Ectodermal cell (in vitro differentiated cells): ENCODE measurements at regions not wholly inside any gene's neighbourhood (a gene's known extent, or its start where the extent isn't known, plus 50 kb on each side); places are given as distances from the start of the nearest gene placed in this dataset.
"Not testable (repeated sequence)": the region's sequence is repeated elsewhere in the genome, so short reads cannot be mapped to it uniquely, and the experiment has no call there.

Source experiments
- H3K27ac ChIP-seq: 2 replicates; pipeline ENCODE4 v1.7.0; 2013; ENCODE audit warnings: mild to moderate bottlenecking, low read depth, low read length; ENCODE audit not compliant: insufficient read depth, poor library complexity, severe bottlenecking
- H3K27me3 ChIP-seq: 2 replicates; pipeline ENCODE4 v1.7.0; 2013; ENCODE audit warnings: mild to moderate bottlenecking, low read length; ENCODE audit not compliant: insufficient read depth, control insufficient read depth, poor library complexity, severe bottlenecking
- H3K36me3 ChIP-seq: one replicate; pipeline ENCODE4 v1.7.0; 2013; ENCODE audit warnings: low read length; ENCODE audit not compliant: control insufficient read depth, insufficient read depth
- H3K4me1 ChIP-seq: one replicate; pipeline ENCODE4 v1.7.0; 2013; ENCODE audit warnings: low read length; ENCODE audit not compliant: control insufficient read depth, insufficient read depth
- H3K4me3 ChIP-seq: 2 replicates; pipeline ENCODE4 v1.7.0; 2013; ENCODE audit warnings: low read depth, low read length, control low read depth; ENCODE audit not compliant: insufficient read depth
- H3K9me3 ChIP-seq: 2 replicates; pipeline ENCODE4 v1.7.0; 2013; ENCODE audit warnings: mild to moderate bottlenecking, low read length, moderate library complexity; ENCODE audit not compliant: control insufficient read depth
- WGBS, 2 experiments: methylation state at CpG; one replicate each; pipeline ENCODE4 v1.1.7; 2013; ENCODE audit warnings: missing lambda C conversion rate in 2 of 2; 5-methylcytosine and 5-hydroxymethylcytosine counted together

DNA sequence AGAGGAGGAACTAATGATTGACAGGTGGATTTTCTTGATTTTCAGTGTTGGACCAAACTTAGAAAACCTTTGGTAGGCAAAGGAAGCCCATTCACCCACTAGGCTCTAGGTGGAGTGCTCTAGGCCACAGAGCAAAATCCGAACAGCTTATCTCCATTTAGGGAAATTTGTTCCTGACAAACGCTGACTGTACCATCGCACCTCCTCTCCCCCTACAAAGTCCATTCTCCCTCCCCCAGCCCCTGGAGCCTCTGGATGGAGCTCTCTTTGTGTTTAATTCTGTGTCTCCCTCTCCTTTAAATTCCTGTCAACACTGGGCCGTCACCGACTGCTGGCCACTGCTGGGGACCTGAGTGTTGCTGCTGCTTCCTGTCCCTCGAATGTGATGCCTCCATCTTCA, 350.1 kb upstream of the IRX2 start:
- H3K27me3 ChIP-seq: no peaks in the 10 kb centered on the region
- 8 to 13% methylated on average over 6 of the region's 6 CpGs for WGBS, 2 experiments
- H3K4me3 ChIP-seq: no peak overlapping the region
- H3K27ac ChIP-seq: no peak overlapping the region
- no peaks in the 10 kb centered on the region for H3K36me3 ChIP-seq
- peaks cover 56% of the 10 kb centered on the region for H3K4me1 ChIP-seq
- H3K9me3 ChIP-seq: no peaks in the 10 kb centered on the region

DNA sequence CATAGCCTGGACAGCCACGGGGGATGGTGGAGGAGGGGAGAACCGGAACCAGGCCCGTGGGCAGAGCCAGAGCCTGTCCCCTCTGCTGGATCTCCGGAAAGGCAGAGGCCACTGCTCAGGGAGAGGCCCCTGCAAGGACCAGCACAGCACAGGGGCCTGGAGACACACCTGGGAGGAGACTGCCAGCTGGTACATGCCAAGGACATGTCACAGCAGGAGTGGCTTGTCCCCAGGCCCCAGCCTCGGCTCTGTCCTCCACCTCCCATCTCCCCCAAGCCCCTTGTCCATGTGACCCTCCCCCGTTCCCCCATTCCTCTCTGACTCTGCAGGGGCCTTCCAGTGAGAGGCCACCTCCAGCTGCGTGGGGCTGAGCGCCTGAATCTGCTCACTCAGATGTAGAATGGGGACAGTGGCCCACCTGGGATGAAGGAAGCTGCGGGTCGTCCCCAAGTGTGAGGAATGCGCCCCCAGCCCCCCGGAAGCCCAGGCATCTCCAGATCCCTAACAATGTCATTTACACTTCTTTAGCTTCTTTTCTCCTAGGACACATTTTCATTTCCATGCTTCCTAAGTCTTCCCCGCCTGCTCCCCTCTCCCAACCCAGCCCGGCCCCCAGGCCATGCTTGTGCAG, 349.6 kb upstream of the IRX2 start:
- 11 to 15% methylated on average over 14 of the region's 14 CpGs for WGBS, 2 experiments
- H3K27me3 ChIP-seq: no peaks in the 10 kb centered on the region

DNA sequence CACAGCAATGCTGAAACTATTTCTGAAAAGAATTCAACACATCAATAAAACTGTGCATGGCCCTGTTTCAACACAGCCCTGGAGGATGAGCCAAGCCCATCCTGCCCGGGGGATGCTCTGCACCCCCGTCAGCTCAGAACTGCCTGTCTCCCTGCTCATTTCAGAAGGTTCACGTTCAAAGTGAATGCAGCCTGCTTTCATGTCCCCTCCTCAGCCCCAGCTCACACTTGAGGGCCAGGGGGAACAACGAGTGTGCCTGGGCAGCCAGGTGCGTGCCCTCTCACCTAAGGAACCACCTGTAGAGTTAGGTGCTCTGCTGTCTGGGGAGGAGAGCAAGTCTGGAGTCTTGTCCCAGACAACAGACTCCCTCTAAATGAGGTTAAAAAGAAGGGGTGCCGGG, 348.5 kb upstream of the IRX2 start:
- Histone ChIP-seq H3K4me3 (no peak overlapping the region), H3K9me3 (no peaks in the 10 kb centered on the region), H3K27ac (no peak overlapping the region), H3K4me1 (peaks cover 42% of the 10 kb centered on the region), H3K36me3 (no peaks in the 10 kb centered on the region), H3K27me3 (no peaks in the 10 kb centered on the region)
- WGBS, 2 experiments: 90 to 94% methylated on average over 6 of the region's 6 CpGs

More for the DNA sequence above, 349.6 kb upstream of the IRX2 start:
- H3K9me3 ChIP-seq: no peaks in the 10 kb centered on the region
- H3K4me1 ChIP-seq: peaks cover 53% of the 10 kb centered on the region
- H3K27ac ChIP-seq: no peak overlapping the region
- H3K4me3 ChIP-seq: no peak overlapping the region
- no peaks in the 10 kb centered on the region for H3K36me3 ChIP-seq

DNA sequence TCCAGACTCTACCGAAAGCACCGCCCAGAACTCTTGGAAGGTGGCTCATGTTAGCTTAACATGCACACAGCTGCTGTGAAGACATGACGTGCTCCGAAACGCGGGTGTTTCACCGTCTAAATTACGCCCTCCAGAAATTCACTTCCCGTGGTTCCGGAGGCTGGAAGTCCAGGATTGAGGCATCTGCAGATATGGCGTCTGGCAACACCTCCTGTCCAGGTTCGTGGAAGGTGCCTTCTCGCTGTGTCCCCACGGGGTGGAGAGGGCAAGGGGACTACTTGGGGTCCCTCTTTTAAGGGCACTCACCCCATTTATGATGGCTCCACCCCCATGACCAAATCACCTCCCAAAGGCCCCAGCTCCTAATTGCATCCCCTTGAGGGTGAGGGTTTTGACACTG, 348.0 kb upstream of the IRX2 start:
- Histone ChIP-seq H3K4me1 (peaks cover 38% of the 10 kb centered on the region), H3K9me3 (no peaks in the 10 kb centered on the region), H3K27ac (no peak overlapping the region), H3K36me3 (no peaks in the 10 kb centered on the region), H3K27me3 (no peaks in the 10 kb centered on the region), H3K4me3 (no peak overlapping the region)
- WGBS, 2 experiments: 92 to 93% methylated on average over 14 of the region's 14 CpGs

DNA sequence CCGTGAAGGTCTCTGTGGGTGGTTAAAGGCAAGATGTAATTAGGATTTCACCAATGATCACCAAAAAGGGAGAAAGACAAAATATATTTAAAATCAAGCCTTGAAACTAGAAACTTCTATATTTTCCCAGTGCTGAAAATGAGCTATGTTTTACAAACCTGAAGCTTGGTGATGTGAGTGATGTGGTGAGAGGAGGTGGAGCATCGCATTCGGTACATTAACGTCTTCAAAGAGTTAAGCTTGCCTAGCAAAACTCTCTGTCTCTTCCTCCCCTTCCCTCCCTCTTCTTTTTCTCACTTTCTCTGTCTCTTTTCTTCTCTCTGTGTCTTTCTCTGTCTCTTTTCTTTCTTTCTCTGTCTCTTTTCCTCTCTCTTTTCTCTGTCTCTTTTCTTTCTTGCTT, 347.3 kb upstream of the IRX2 start:
- no peaks in the 10 kb centered on the region for H3K9me3 ChIP-seq
- no peak overlapping the region for H3K27ac ChIP-seq
- H3K4me1 ChIP-seq: peaks cover 32% of the 10 kb centered on the region
- H3K27me3 ChIP-seq: no peaks in the 10 kb centered on the region
- no peaks in the 10 kb centered on the region for H3K36me3 ChIP-seq
- 57 to 60% methylated on average over 3 to 4 of the region's 4 CpGs for WGBS, 2 experiments
- H3K4me3 ChIP-seq: no peak overlapping the region

DNA sequence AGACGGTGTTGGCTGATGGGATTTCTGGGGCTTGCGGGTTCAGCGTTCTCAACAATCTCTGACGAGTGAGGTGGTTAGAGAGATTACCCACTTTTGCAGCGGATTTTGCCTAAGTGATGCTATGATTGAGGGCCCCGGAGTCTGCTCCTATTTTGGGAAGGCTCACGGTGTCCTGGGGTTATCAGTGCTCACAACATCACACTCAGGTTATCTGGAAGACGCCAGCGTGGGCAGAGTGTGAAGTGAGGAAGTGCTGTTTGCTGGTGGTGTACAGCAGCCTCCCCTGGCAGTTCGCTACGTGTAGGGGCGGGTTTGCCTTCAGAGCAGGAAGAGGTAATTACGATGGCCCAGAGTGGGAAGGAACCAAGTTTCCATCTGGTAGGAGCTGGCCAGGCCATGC, 341.2 kb upstream of the IRX2 start:
- Histone ChIP-seq H3K4me1 (no peaks in the 10 kb centered on the region), H3K36me3 (no peaks in the 10 kb centered on the region), H3K4me3 (no peak overlapping the region), H3K27ac (no peak overlapping the region), H3K27me3 (no peaks in the 10 kb centered on the region), H3K9me3 (no peaks in the 10 kb centered on the region)
- 90 to 93% methylated on average over 13 of the region's 13 CpGs for WGBS, 2 experiments

DNA sequence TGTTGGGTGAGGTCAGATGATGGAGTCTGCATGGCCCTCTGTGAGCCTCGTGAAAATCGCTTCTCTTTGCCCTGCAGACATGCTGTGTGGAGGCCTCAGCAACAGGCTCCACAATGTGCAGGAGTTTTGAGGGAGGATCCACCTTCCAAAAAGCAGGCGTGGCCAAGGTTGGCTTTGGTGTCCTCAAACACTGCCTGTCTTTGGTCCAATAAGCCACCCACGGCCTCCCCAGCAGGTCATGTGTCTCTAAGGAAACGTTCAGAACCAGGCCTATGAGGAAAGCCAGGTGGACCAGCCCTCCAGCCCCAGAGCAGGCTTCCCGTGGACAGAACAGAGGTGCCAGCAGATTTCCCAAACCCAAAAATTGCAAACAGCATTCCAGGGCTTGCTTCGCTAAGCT, 340.7 kb upstream of the IRX2 start:
- no peaks in the 10 kb centered on the region for H3K27me3 ChIP-seq
- no peak overlapping the region for H3K4me3 ChIP-seq
- H3K36me3 ChIP-seq: no peaks in the 10 kb centered on the region
- no peaks in the 10 kb centered on the region for H3K4me1 ChIP-seq
- no peaks in the 10 kb centered on the region for H3K9me3 ChIP-seq
- H3K27ac ChIP-seq: no peak overlapping the region
- WGBS, 2 experiments: 93 to 94% methylated on average over 7 of the region's 7 CpGs

DNA sequence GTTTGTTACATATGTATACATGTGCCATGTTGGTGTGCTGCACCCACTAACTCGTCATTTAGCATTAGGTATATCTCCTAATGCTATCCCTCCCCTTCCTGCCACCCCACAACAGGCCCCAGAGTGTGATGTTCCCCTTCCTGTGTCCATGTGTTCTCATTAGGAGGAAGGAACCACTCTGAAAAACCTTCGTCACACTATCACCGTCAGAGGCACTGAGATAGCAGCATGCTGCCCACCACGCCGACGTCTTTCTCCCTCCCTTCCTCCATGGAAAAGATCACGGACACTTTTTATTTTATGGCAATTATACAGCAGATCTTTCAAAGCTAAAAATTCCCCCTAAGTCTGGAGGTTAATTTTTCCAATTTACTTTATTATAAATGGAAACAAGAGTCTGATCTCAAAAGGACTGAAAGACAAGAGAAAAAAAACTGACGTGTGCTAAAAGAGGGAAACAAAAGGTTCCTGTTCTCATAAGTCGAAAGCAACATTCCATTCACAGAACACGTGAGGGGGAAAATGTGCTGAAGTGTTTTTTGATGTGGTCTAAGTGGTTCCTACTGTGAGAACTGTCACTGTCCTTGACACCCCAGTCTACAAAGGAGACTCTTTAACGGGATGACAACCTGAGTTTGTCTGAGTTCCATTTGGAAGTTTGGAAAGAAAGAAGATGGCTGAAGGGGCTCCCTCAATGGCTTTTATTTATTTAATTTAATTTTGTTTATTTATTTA, 339.7 kb upstream of the IRX2 start:
- no peaks in the 10 kb centered on the region for H3K27me3 ChIP-seq
- no peaks in the 10 kb centered on the region for H3K9me3 ChIP-seq
- WGBS, 2 experiments: 87 to 93% methylated on average over 11 of the region's 11 CpGs
- no peak overlapping the region for H3K27ac ChIP-seq
- no peak overlapping the region for H3K4me3 ChIP-seq
- H3K4me1 ChIP-seq: no peaks in the 10 kb centered on the region
- no peaks in the 10 kb centered on the region for H3K36me3 ChIP-seq

DNA sequence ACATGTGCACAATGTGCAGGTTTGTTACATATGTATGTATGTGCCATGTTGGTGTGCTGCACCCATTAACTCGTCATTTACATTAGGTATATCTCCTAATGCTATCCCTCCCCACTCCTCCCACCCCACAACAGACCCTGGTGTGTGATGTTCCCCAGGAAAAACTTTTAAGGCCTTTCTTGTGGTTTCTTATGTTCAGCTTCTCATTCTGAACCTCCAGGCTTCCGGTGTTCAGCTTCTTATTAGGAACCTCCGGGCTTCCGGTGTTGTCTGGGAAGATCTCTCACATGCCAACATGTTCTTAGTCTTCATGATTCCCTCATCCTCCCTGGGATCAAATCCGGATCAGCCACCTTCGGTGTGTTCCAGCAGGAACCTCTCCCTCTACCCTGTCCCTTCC, 338.8 kb upstream of the IRX2 start:
- 91 to 95% methylated on average over 5 of the region's 6 CpGs for WGBS, 2 experiments
- H3K4me3 ChIP-seq, H3K9me3 ChIP-seq, H3K27me3 ChIP-seq, H3K4me1 ChIP-seq, H3K36me3 ChIP-seq, H3K27ac ChIP-seq: not testable (repeated sequence)

DNA sequence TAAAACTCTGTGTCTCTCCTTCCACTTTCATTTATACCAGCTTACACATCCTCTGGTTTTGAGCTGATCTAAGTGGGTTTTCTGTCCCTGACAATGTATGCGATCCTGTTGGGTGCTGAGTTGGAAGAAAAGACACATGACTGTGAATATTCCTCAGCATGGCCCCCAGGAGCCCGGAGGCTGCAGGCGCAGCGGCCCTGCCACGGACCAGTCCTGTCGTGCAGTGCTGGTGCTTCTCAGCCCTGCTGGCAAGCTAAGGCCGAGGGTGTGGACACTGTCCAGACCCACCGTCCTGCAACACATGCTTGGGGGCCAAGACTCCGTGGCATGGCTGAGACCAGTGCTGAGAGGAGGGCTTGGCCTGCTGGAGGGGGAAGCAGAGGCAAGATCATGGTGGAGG, 328.9 kb upstream of the IRX2 start:
- no peaks in the 10 kb centered on the region for H3K9me3 ChIP-seq
- H3K4me1 ChIP-seq: no peaks in the 10 kb centered on the region
- no peaks in the 10 kb centered on the region for H3K27me3 ChIP-seq
- no peak overlapping the region for H3K27ac ChIP-seq
- WGBS, 2 experiments: 83 to 84% methylated on average over 9 of the region's 9 CpGs
- no peak overlapping the region for H3K4me3 ChIP-seq
- no peaks in the 10 kb centered on the region for H3K36me3 ChIP-seq
